ENCODE measurements at regions not wholly inside any gene's neighbourhood (a gene's known extent, or its start where the extent isn't known, plus 50 kb on each side); places are given as distances from the start of the nearest gene placed in this dataset.

- TF ChIP-seq POLR2A (IDR thresholded peaks at IDR 0.05; ENCODE audit: low read depth, low read length) (no peak), POLR2AphosphoS5 (IDR thresholded peaks at IDR 0.05; ENCODE audit: low read depth, low read length) (no peak)
These were observed 313.0 kb upstream of the NPVF start for GRCh38 chr7:25541094-25541821.
